Mammary epithelial cell (primary cell): ENCODE measurements at regions not wholly inside any gene's neighbourhood (a gene's known extent, or its start where the extent isn't known, plus 50 kb on each side); places are given as distances from the start of the nearest gene placed in this dataset.

ENCODE experiments used
- EZH2 ChIP-seq: IDR thresholded peaks from 2 replicates; pipeline ENCODE4 v1.6.1; 2012; ENCODE audit warnings: low read length, inconsistent platforms, borderline replicate concordance
- TF ChIP-seq, protein P1 (sequence below), 2 donors: IDR thresholded peaks in 1 of 2; conservative IDR thresholded peaks in 1 of 2; 2 replicates each; pipeline ENCODE4 v1.5.1; 2011 to 2012; ENCODE audit warnings: inconsistent platforms in 2 of 2, low read length in 2 of 2, mild to moderate bottlenecking in 2 of 2, control low read depth in 1 of 2, low read depth in 1 of 2; ENCODE audit not compliant: insufficient read depth in 1 of 2; ENCODE audit errors: extremely low read depth in 1 of 2

DNA sequence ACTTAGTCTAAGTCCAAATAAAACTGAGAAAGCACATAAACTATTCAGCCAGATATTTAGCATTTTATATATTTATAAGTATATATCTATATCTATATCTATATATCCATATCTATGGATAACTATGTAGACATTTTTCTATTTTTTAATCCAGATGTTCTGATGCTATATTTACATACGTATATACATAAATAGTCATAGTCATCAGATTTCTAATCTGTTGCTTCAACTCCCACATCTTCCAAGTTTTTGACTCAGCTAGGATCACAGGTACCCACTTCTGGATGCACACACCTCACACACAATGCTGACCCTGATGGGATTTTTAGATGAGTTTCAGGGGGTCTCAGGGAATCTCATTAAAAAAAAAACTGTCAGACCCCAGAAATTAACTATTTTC, 52.2 kb upstream of the ZC3H11B start:
- TF ChIP-seq, protein P1, sequence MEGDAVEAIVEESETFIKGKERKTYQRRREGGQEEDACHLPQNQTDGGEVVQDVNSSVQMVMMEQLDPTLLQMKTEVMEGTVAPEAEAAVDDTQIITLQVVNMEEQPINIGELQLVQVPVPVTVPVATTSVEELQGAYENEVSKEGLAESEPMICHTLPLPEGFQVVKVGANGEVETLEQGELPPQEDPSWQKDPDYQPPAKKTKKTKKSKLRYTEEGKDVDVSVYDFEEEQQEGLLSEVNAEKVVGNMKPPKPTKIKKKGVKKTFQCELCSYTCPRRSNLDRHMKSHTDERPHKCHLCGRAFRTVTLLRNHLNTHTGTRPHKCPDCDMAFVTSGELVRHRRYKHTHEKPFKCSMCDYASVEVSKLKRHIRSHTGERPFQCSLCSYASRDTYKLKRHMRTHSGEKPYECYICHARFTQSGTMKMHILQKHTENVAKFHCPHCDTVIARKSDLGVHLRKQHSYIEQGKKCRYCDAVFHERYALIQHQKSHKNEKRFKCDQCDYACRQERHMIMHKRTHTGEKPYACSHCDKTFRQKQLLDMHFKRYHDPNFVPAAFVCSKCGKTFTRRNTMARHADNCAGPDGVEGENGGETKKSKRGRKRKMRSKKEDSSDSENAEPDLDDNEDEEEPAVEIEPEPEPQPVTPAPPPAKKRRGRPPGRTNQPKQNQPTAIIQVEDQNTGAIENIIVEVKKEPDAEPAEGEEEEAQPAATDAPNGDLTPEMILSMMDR (conservative IDR thresholded peaks at IDR 0.05 in 1 of 2, IDR thresholded peaks at IDR 0.05 in 1 of 2; ENCODE audit: extremely low read depth in 1 of 2, insufficient read depth in 1 of 2, low read depth in 1 of 2, low read length in 2 of 2), result no peak
- TF ChIP-seq EZH2, result no peak
